ENCODE measurements at regions not wholly inside any gene's neighbourhood (a gene's known extent, or its start where the extent isn't known, plus 50 kb on each side); places are given as distances from the start of the nearest gene placed in this dataset.
"Not testable (repeated sequence)": the region's sequence is repeated elsewhere in the genome, so short reads cannot be mapped to it uniquely, and the experiment has no call there.

- H3K4me3 ChIP-seq (ENCODE audit: low read length) = no peak overlapping the region
- no peak overlapping the region for H3K4me2 ChIP-seq (ENCODE audit: low read length)
- no peaks in the 10 kb centered on the region for H4K20me1 ChIP-seq (ENCODE audit: insufficient read depth, low read length)
Observed at GRCh38 chr17:33955461-33955860, 299.6 kb upstream of the CCL2 start.

GRCh38 chr17:33959098-33959497 is 296.0 kb upstream of the CCL2 start:
- H3K79me2 ChIP-seq (ENCODE audit: low read length); H3K9ac ChIP-seq (ENCODE audit: low read length); H2AFZ ChIP-seq (ENCODE audit: low read depth, low read length); H3K4me3 ChIP-seq (ENCODE audit: low read length); H3K9me3 ChIP-seq (ENCODE audit: insufficient read depth, low read length); H3K4me2 ChIP-seq (ENCODE audit: low read length); H3K27ac ChIP-seq (ENCODE audit: low read length); H3K27me3 ChIP-seq (ENCODE audit: low read depth, low read length); H4K20me1 ChIP-seq (ENCODE audit: insufficient read depth, low read length); H3K36me3 ChIP-seq (replicated peaks; ENCODE audit: low read depth, low read length): not testable (repeated sequence)
- H3K4me1 ChIP-seq (ENCODE audit: low read length) = peaks cover 35% of the 10 kb centered on the region

More at GRCh38 chr17:33955461-33955860, 299.6 kb upstream of the CCL2 start:
- Histone ChIP-seq H3K27me3 (ENCODE audit: low read depth, low read length) (no peaks in the 10 kb centered on the region), H3K9me3 (ENCODE audit: insufficient read depth, low read length) (no peaks in the 10 kb centered on the region; the same call in 1 of the 2 replicates), H2AFZ (ENCODE audit: low read depth, low read length) (no peak overlapping the region), H3K9ac (ENCODE audit: low read length) (no peak overlapping the region), H3K36me3 (replicated peaks; ENCODE audit: low read depth, low read length) (peaks cover 3% of the 10 kb centered on the region), H3K4me1 (ENCODE audit: low read length) (peaks cover 6% of the 10 kb centered on the region; the same call in 1 of the 2 replicates), H3K27ac (ENCODE audit: low read length) (no peak overlapping the region), H3K79me2 (ENCODE audit: low read length) (no peaks in the 10 kb centered on the region)
- TF ChIP-seq CTCF (IDR thresholded peaks at IDR 0.05; ENCODE audit: low read depth, low read length) (no peak), EZH2phosphoT487 (IDR thresholded peaks at IDR 0.05; ENCODE audit: low read depth) (no peak)

GRCh38 chr17:33962857-33963655 is 292.0 kb upstream of the CCL2 start:
- peak overlapping the region; percentile 84 for H3K9ac ChIP-seq (ENCODE audit: low read length)
- TF ChIP-seq CTCF (IDR thresholded peaks at IDR 0.05; ENCODE audit: low read depth, low read length) (no peak), EZH2phosphoT487 (IDR thresholded peaks at IDR 0.05; ENCODE audit: low read depth) (no peak)
- no peaks in the 10 kb centered on the region; the same call in 1 of the 2 replicates for H3K9me3 ChIP-seq (ENCODE audit: insufficient read depth, low read length)
- peak overlapping the region; percentile 99 for H3K27ac ChIP-seq (ENCODE audit: low read length)
- peak overlapping the region; percentile 53 for H3K4me3 ChIP-seq (ENCODE audit: low read length)
- H3K79me2 ChIP-seq (ENCODE audit: low read length) = no peaks in the 10 kb centered on the region
- no peak overlapping the region for H2AFZ ChIP-seq (ENCODE audit: low read depth, low read length)
- H4K20me1 ChIP-seq (ENCODE audit: insufficient read depth, low read length) = no peaks in the 10 kb centered on the region
- H3K36me3 ChIP-seq (replicated peaks; ENCODE audit: low read depth, low read length) = peaks cover 3% of the 10 kb centered on the region
- peaks cover 68% of the 10 kb centered on the region for H3K4me1 ChIP-seq (ENCODE audit: low read length)
- peak overlapping the region; percentile 79 for H3K4me2 ChIP-seq (ENCODE audit: low read length)
- H3K27me3 ChIP-seq (ENCODE audit: low read depth, low read length) = no peaks in the 10 kb centered on the region

GRCh38 chr17:33964344-33964979 is 290.6 kb upstream of the CCL2 start:
- peak overlapping the region; percentile 78 for H3K4me2 ChIP-seq (ENCODE audit: low read length)
- no peaks in the 10 kb centered on the region for H4K20me1 ChIP-seq (ENCODE audit: insufficient read depth, low read length)
- no peaks in the 10 kb centered on the region for H3K27me3 ChIP-seq (ENCODE audit: low read depth, low read length)
- no peaks in the 10 kb centered on the region for H3K79me2 ChIP-seq (ENCODE audit: low read length)
- peaks cover 3% of the 10 kb centered on the region for H3K36me3 ChIP-seq (replicated peaks; ENCODE audit: low read depth, low read length)
- no peaks in the 10 kb centered on the region for H3K9me3 ChIP-seq (ENCODE audit: insufficient read depth, low read length)
- TF ChIP-seq EZH2phosphoT487 (IDR thresholded peaks at IDR 0.05; ENCODE audit: low read depth) (no peak), CTCF (IDR thresholded peaks at IDR 0.05; ENCODE audit: low read depth, low read length) (peak; percentile 55)
- no peak overlapping the region; the same call in 1 of the 2 replicates for H2AFZ ChIP-seq (ENCODE audit: low read depth, low read length)
- peak overlapping the region; percentile 66 for H3K4me3 ChIP-seq (ENCODE audit: low read length)
- peak overlapping the region; percentile 99 for H3K27ac ChIP-seq (ENCODE audit: low read length)
- peaks cover 82% of the 10 kb centered on the region for H3K4me1 ChIP-seq (ENCODE audit: low read length)
- H3K9ac ChIP-seq (ENCODE audit: low read length) = peak overlapping the region; percentile 84

Measured in OCI-LY3 (cell line).